GM12864 (cell line): ENCODE measurements at regions not wholly inside any gene's neighbourhood (a gene's known extent, or its start where the extent isn't known, plus 50 kb on each side); places are given as distances from the start of the nearest gene placed in this dataset.

ENCODE experiments used
- DNase-seq: peaks from one replicate; pipeline ENCODE4 v3.0.0-alpha.2; 2011; ENCODE audit warnings: low read depth
- H3K4me3 ChIP-seq: 2 replicates; pipeline ENCODE4 v1.5.1; 2011; ENCODE audit warnings: mild to moderate bottlenecking, low read depth, low read length, control low read depth
- CTCF ChIP-seq: IDR thresholded peaks from 2 replicates; pipeline ENCODE4 v1.5.1; 2011; ENCODE audit warnings: low read depth, mild to moderate bottlenecking, moderate library complexity, low read length, control low read depth, inconsistent platforms; ENCODE audit errors: missing control alignments

GRCh38 chr11:112465433-112466024 lies 204.9 kb upstream of the PLET1 start:
- no peak overlapping the region for H3K4me3 ChIP-seq
- no peak for DNase-seq
- no peak for TF ChIP-seq CTCF

GRCh38 chr11:112467721-112468120 lies 207.1 kb upstream of the PLET1 start:
- TF ChIP-seq CTCF = no peak
- H3K4me3 ChIP-seq = no peak overlapping the region
- no peak for DNase-seq

- no peak for DNase-seq
- TF ChIP-seq CTCF = no peak
- no peak overlapping the region for H3K4me3 ChIP-seq
Observed at GRCh38 chr11:112469376-112469775, 208.7 kb upstream of the PLET1 start.

- no peak for TF ChIP-seq CTCF
- DNase-seq = no peak
- H3K4me3 ChIP-seq = no peak overlapping the region
Observed at GRCh38 chr11:112470355-112470754, 209.7 kb upstream of the PLET1 start.

GRCh38 chr11:112471731-112472130 lies 211.1 kb upstream of the PLET1 start:
- no peak for TF ChIP-seq CTCF
- no peak for DNase-seq
- no peak overlapping the region for H3K4me3 ChIP-seq

- no peak overlapping the region for H3K4me3 ChIP-seq
- DNase-seq = no peak
- TF ChIP-seq CTCF = no peak
Observed at GRCh38 chr11:112477152-112477551, 216.5 kb upstream of the PLET1 start.

GRCh38 chr11:112477581-112478317 lies 217.1 kb upstream of the PLET1 start:
- H3K4me3 ChIP-seq = no peak overlapping the region
- TF ChIP-seq CTCF = no peak
- DNase-seq = no peak
